IPS-15b (cell line): ENCODE measurements at regions not wholly inside any gene's neighbourhood (a gene's known extent, or its start where the extent isn't known, plus 50 kb on each side); places are given as distances from the start of the nearest gene placed in this dataset.

Experiments
- H3K27me3 ChIP-seq: one replicate; pipeline ENCODE4 v1.6.1; 2013; ENCODE audit warnings: low read length; ENCODE audit not compliant: control insufficient read depth, insufficient read depth
- H3K36me3 ChIP-seq: one replicate; pipeline ENCODE4 v1.6.1; 2013; ENCODE audit warnings: low read length; ENCODE audit not compliant: control insufficient read depth, insufficient read depth
- H3K4me1 ChIP-seq: one replicate; pipeline ENCODE4 v1.6.1; 2013; ENCODE audit warnings: mild to moderate bottlenecking, low read length; ENCODE audit not compliant: control insufficient read depth, insufficient read depth
- H3K4me3 ChIP-seq: one replicate; pipeline ENCODE4 v1.5.1; 2013; ENCODE audit warnings: low read depth, low read length
- H3K9ac ChIP-seq: one replicate; pipeline ENCODE4 v1.6.1; 2013; ENCODE audit warnings: low read depth, mild to moderate bottlenecking, low read length
- H3K9me3 ChIP-seq: one replicate; pipeline ENCODE4 v1.6.1; 2013; ENCODE audit warnings: mild to moderate bottlenecking, low read length; ENCODE audit not compliant: control insufficient read depth, insufficient read depth

DNA sequence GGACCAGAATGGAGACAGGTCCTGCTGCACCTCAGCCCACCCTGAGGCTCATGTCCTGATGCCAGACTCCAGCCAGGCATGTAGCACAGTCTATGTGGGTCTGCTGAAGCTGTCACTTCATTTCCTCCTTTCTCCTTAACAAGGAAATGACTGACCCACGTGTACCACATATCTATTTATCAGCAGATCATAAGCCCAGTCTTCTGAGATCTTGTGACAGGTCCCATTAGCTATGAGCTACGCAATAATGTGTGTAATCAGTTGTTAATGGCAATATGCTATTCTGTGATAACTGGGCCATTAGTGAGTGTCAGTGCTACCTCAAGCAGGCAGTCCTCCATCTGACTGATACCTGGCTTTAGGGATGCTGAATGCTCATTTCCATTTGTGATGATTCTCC, 615.3 kb downstream of the BCL11A start:
- no peak overlapping the region for H3K9ac ChIP-seq
- H3K36me3 ChIP-seq, result no peaks in the 10 kb centered on the region
- H3K4me1 ChIP-seq, result no peaks in the 10 kb centered on the region
- no peaks in the 10 kb centered on the region for H3K9me3 ChIP-seq
- H3K27me3 ChIP-seq, result no peaks in the 10 kb centered on the region
- no peak overlapping the region for H3K4me3 ChIP-seq

DNA sequence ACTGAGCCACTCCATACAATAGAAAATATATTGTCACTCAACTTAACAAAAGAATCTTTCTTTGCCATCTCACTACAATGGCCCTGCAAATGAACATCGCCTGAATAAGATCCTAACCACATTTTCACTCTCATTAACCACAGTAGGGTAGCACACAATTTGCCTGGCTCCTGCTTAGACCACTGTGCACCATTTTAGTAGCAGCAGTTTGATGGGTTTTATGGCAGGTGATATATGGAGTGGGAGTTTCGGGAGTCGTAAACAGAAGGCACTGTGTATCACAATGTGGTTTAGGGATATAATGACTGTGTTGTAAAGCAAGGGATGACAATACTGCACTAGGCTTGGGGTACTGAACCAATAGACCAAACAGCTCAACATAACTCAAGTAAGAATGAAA, 617.4 kb downstream of the BCL11A start:
- Histone ChIP-seq H3K36me3 (no peaks in the 10 kb centered on the region), H3K4me3 (no peak overlapping the region), H3K9me3 (no peaks in the 10 kb centered on the region), H3K27me3 (no peaks in the 10 kb centered on the region), H3K4me1 (no peaks in the 10 kb centered on the region), H3K9ac (no peak overlapping the region)

DNA sequence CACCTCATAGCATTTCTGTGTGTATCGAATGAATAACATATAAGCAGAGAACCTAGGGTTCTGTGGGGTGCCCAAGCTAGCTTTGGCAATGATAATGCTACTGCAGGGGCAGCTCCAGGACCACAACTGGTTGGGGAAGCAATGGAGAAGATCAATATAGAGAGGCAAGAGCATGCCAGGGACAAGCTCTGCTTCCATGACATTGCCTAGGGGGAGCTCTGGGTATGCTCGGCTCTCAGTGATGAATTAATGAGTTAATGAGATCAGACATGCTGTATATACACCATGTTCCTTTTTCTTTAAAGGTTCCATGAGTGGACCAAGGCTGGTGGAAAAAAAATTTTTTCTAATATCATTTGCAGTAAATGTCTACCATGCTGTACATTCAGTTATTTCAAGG, 618.4 kb downstream of the BCL11A start:
- H3K4me3 ChIP-seq, result no peak overlapping the region
- no peaks in the 10 kb centered on the region for H3K9me3 ChIP-seq
- no peaks in the 10 kb centered on the region for H3K4me1 ChIP-seq
- H3K36me3 ChIP-seq, result no peaks in the 10 kb centered on the region
- no peaks in the 10 kb centered on the region for H3K27me3 ChIP-seq
- H3K9ac ChIP-seq, result no peak overlapping the region

DNA sequence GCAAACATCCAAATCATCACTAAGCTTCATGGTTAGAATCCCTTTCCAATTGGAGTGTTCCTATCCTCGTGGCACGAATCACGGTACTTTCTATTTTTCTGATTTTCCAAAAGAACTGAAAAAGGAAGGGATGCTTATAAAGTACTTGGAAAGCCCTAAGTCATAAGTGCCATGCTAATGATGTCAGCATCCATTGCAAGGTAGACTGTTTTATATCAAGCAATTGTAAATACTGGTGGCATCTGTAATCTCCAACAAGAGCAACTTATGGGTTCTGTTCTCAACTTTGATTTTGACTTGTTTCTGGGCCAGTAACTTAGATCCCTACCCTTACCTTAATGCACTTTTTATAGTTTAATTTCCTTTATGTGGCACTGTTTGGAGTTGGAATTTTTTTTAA, 619.5 kb downstream of the BCL11A start:
- H3K9ac ChIP-seq, result no peak overlapping the region
- H3K36me3 ChIP-seq, result no peaks in the 10 kb centered on the region
- H3K9me3 ChIP-seq, result no peaks in the 10 kb centered on the region
- H3K27me3 ChIP-seq, result no peaks in the 10 kb centered on the region
- no peaks in the 10 kb centered on the region for H3K4me1 ChIP-seq
- H3K4me3 ChIP-seq, result no peak overlapping the region

DNA sequence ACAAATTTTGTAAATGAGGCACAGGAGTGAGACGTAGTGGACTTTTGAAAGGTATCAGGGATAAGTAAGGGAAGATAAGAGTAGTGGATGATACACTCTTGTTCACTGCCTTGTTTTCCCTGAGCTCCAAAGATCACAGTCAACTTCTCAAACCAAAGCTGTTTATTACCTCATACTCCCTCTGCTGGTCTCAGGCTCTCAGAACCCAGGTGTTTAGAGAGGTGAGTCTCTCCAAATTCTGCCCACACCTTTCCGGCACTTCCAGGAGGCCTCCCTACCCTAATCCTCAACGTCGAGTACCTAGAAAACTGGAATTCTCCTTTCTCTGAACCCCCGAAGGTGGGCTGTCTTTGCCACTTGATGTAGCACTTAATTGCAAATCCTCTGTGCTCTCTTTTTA, 621.1 kb downstream of the BCL11A start:
- Histone ChIP-seq H3K9ac (no peak overlapping the region), H3K4me1 (no peaks in the 10 kb centered on the region), H3K4me3 (no peak overlapping the region), H3K9me3 (no peaks in the 10 kb centered on the region), H3K36me3 (no peaks in the 10 kb centered on the region), H3K27me3 (no peaks in the 10 kb centered on the region)

DNA sequence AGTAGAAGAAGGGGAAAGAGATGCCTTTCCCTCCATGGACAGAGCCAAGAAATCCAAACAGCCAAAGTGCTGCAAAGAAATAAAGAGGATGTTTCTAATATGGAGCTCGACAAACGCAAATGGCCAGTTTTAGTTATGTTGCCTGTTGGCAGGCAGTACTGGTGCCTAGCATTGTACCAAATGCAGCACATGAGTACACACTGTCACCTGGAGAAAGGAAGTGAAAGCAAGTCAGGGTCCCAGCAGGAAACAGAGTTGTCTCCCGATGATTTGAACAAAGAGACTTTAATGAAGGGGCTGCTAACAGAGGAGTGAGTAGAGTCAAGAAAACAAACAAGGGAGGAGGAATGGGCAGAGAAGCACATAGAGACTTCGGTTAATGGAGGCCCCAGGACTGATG, 623.0 kb downstream of the BCL11A start:
- Histone ChIP-seq H3K27me3 (no peaks in the 10 kb centered on the region), H3K9me3 (no peaks in the 10 kb centered on the region), H3K36me3 (no peaks in the 10 kb centered on the region), H3K4me3 (no peak overlapping the region), H3K9ac (no peak overlapping the region), H3K4me1 (no peaks in the 10 kb centered on the region)

DNA sequence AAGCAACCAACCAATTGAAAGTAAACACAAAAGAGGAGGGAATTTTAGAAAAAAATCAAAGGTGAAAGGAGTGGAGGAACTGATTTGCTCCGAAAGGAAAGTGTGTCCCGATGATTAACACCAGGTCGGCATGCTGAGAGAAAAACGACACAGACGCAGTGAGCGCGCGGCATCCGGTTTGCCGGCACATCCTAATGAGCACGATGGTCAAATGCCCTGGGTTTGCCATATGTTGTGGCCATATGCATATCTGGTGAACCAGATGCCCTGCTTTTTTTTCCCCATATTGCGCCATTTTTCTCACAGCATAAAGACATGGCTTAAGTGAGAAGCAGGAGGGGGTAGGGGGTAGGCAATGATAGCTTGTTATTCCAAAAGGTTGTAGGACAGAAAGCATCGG, 626.7 kb downstream of the BCL11A start:
- Histone ChIP-seq H3K9me3 (no peaks in the 10 kb centered on the region), H3K27me3 (no peaks in the 10 kb centered on the region), H3K4me1 (no peaks in the 10 kb centered on the region), H3K36me3 (no peaks in the 10 kb centered on the region), H3K4me3 (no peak overlapping the region), H3K9ac (no peak overlapping the region)

DNA sequence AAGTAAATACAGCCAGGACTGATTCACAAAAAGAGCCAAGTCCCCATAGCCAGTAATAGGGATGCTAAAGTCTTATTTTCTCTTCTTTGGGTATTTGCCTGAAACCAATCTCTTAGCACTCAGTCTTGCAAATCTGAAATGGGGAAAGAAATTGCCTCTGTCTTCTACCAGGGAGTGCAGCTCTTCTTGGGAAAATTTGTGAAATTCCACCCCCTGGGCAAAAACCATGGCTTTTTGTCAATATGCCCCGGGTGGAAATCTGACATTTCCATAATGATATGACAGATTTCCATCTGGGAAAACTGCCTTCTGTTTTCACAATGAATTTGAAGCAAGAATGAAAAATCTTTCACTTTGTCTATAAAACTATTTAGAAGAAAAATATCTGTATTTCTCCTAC, 628.1 kb downstream of the BCL11A start:
- no peaks in the 10 kb centered on the region for H3K27me3 ChIP-seq
- no peaks in the 10 kb centered on the region for H3K9me3 ChIP-seq
- H3K4me3 ChIP-seq, result no peak overlapping the region
- no peak overlapping the region for H3K9ac ChIP-seq
- H3K36me3 ChIP-seq, result no peaks in the 10 kb centered on the region
- no peaks in the 10 kb centered on the region for H3K4me1 ChIP-seq

DNA sequence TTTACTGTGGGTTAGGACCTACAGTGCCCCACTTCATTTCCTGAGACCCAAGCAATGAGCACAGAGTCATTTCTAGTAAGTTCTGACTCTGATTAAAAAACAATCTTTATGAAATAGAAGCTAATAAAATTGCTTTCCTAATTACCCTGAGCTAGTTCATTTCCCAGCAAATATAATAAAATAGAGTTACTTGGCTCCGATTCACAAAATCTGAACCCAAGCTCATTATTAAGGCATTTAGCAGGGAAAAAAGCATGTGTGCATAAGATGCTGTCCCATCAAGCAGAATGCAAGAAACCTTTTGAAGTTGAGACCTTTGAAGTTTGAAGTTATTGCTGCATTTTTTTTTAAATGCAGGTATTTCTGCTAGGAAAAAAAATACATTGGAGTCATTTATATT, 629.1 kb downstream of the BCL11A start:
- no peaks in the 10 kb centered on the region for H3K9me3 ChIP-seq
- no peak overlapping the region for H3K4me3 ChIP-seq
- no peak overlapping the region for H3K9ac ChIP-seq
- H3K4me1 ChIP-seq, result no peaks in the 10 kb centered on the region
- no peaks in the 10 kb centered on the region for H3K27me3 ChIP-seq
- no peaks in the 10 kb centered on the region for H3K36me3 ChIP-seq

DNA sequence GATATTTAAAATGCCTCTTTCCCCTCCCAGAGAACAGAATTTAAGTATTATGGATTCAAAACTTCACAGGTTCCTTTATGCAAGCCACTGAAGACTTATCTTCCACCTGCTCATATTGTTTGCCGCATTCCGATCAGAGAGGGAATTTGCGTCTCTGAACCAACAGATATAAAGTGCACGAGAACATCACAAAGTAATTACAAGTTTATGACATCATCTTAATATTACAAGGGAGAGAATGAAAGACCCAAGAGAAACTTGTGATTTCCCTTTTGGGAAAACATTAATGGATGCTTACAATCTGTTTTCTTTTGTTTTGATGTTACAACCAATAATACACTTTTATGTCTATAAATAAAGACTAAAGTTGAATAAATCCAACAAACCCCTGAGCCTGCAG, 631.0 kb downstream of the BCL11A start:
- no peak overlapping the region for H3K9ac ChIP-seq
- H3K9me3 ChIP-seq, result no peaks in the 10 kb centered on the region
- no peaks in the 10 kb centered on the region for H3K4me1 ChIP-seq
- H3K4me3 ChIP-seq, result no peak overlapping the region
- H3K36me3 ChIP-seq, result no peaks in the 10 kb centered on the region
- no peaks in the 10 kb centered on the region for H3K27me3 ChIP-seq

DNA sequence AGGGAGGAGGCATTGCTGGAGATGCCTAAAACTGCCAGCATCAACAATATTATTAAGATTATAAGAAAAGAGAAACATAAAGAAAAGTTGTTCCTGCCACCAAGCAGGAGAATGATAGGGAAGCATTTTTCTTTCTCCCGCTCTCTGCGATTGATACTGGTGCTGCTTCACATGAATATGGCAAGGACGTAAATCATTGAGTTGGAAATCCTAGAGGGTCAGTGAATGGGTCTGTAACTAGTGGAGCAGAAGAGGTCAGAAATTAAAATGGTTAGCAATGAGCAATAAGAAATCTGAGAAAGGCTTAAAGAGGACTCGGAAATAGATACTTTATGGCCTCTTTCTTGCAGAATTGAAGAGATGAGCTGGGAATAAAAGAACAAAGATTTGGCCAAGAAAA, 631.7 kb downstream of the BCL11A start:
- no peaks in the 10 kb centered on the region for H3K27me3 ChIP-seq
- H3K9ac ChIP-seq, result no peak overlapping the region
- H3K36me3 ChIP-seq, result no peaks in the 10 kb centered on the region
- no peaks in the 10 kb centered on the region for H3K4me1 ChIP-seq
- no peak overlapping the region for H3K4me3 ChIP-seq
- no peaks in the 10 kb centered on the region for H3K9me3 ChIP-seq

DNA sequence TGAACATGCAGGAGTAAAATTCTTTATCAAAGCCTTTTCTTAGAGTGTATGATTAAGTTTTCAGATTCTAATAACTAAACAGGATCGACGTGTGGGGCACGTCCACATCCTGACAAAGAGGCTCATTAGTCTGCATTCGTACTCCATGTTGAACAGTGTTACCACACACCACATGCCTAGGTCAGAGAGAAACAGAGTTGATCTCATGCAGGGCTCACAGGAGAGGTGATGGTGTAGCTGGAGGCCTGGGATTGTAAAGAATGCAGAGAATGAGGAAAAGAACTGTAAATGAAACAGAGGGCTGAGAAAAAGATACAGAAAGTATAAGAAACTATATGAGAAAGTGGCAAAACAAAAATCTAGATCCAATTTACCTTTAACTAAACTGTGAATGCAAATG, 632.5 kb downstream of the BCL11A start:
- Histone ChIP-seq H3K27me3 (no peaks in the 10 kb centered on the region), H3K9ac (no peak overlapping the region), H3K36me3 (no peaks in the 10 kb centered on the region), H3K9me3 (no peaks in the 10 kb centered on the region), H3K4me1 (no peaks in the 10 kb centered on the region), H3K4me3 (no peak overlapping the region)

DNA sequence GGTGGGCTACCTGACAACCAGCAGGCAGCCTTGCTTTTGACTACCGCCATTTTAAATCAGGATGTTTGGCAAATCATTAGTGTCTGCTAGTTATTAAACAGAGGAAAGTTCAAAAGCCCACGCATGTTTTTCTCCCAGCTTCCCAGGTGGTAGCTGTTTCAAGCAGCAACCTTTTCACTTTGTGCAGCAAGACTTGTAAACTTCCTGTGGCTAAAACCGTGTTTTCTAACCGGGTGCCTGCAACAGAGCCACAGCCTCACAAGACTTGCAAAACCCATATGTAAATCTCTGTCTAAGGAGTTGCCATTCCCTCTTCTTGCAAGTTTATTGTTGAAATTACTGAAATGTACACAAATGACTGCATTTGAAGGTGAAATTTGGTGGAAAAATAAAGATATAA, 633.1 kb downstream of the BCL11A start:
- Histone ChIP-seq H3K4me3 (no peak overlapping the region), H3K36me3 (no peaks in the 10 kb centered on the region), H3K27me3 (no peaks in the 10 kb centered on the region), H3K9me3 (no peaks in the 10 kb centered on the region), H3K4me1 (no peaks in the 10 kb centered on the region), H3K9ac (no peak overlapping the region)
